ENCODE measurements at regions not wholly inside any gene's neighbourhood (a gene's known extent, or its start where the extent isn't known, plus 50 kb on each side); places are given as distances from the start of the nearest gene placed in this dataset.

GRCh38 chr16:76059701-76060100, 217.5 kb upstream of the CNTNAP4 start:
- TF ChIP-seq CTCF (conservative IDR thresholded peaks at IDR 0.05) (no peak), EZH2 (IDR thresholded peaks at IDR 0.05; ENCODE audit: low read depth) (no peak)
